Astrocyte (in vitro differentiated cells and primary cell): ENCODE measurements at regions not wholly inside any gene's neighbourhood (a gene's known extent, or its start where the extent isn't known, plus 50 kb on each side); places are given as distances from the start of the nearest gene placed in this dataset.

Experiments used
- DNase-seq: peaks from one replicate; pipeline ENCODE4 v3.0.0-alpha.2; 2010; ENCODE audit warnings: low read depth
- FAIRE-seq: peaks from 2 replicates; lab custom pipeline; 2011; peaks lifted over from hg19 to GRCh38; lab: Jason Lieb, UNC
- H2AFZ ChIP-seq: 2 replicates; pipeline ENCODE4 v1.6.0; 2012; ENCODE audit warnings: low read depth, low read length, inconsistent platforms
- H3K27ac ChIP-seq: 2 replicates; pipeline ENCODE4 v1.5.1; 2011; ENCODE audit warnings: low read depth, low read length, inconsistent platforms
- H3K27me3 ChIP-seq: 2 replicates; pipeline ENCODE4 v1.6.0; 2011; ENCODE audit warnings: low read length, inconsistent platforms; ENCODE audit not compliant: insufficient read depth
- H3K36me3 ChIP-seq: 2 replicates; pipeline ENCODE4 v1.5.1; 2011; ENCODE audit warnings: low read length, inconsistent platforms; ENCODE audit not compliant: insufficient read depth
- H3K4me1 ChIP-seq: 2 replicates; pipeline ENCODE4 v1.5.1; 2011; ENCODE audit warnings: low read length, inconsistent platforms; ENCODE audit not compliant: insufficient read depth
- H3K4me2 ChIP-seq: 2 replicates; pipeline ENCODE4 v1.6.0; 2012; ENCODE audit warnings: low read length, inconsistent platforms
- H3K4me3 ChIP-seq: 2 replicates; pipeline ENCODE4 v1.5.1; 2011; ENCODE audit warnings: low read depth, mild to moderate bottlenecking, low read length, inconsistent platforms; ENCODE audit not compliant: insufficient read depth
- H3K79me2 ChIP-seq: 2 replicates; pipeline ENCODE4 v1.6.0; 2012; ENCODE audit warnings: mild to moderate bottlenecking, low read length, inconsistent platforms; ENCODE audit not compliant: insufficient read depth
- H3K9ac ChIP-seq: 2 replicates; pipeline ENCODE4 v1.6.0; 2012; ENCODE audit warnings: mild to moderate bottlenecking, low read length, inconsistent platforms
- H3K9me3 ChIP-seq: 2 replicates; pipeline ENCODE4 v1.5.1; 2012; ENCODE audit warnings: low read depth, mild to moderate bottlenecking, low read length, inconsistent platforms; ENCODE audit not compliant: insufficient read depth
- H4K20me1 ChIP-seq: 2 replicates; pipeline ENCODE4 v1.6.0; 2012; ENCODE audit warnings: low read length, inconsistent platforms; ENCODE audit not compliant: insufficient read depth
- H3K27ac Mint-ChIP-seq: one replicate; pipeline ENCODE4 v1.8.0; 2021; ENCODE audit warnings: mild to moderate bottlenecking, mixed read lengths; ENCODE audit not compliant: unreplicated experiment
- H3K27me3 Mint-ChIP-seq: one replicate; pipeline ENCODE4 v1.8.0; 2021; ENCODE audit warnings: low read depth, mixed read lengths; ENCODE audit not compliant: unreplicated experiment
- H3K36me3 Mint-ChIP-seq: one replicate; pipeline ENCODE4 v1.8.0; 2021; ENCODE audit warnings: low read depth, mixed read lengths; ENCODE audit not compliant: unreplicated experiment
- H3K4me1 Mint-ChIP-seq: one replicate; pipeline ENCODE4 v1.8.0; 2021; ENCODE audit warnings: low read depth, mixed read lengths; ENCODE audit not compliant: unreplicated experiment
- H3K4me3 Mint-ChIP-seq: one replicate; pipeline ENCODE4 v1.8.0; 2021; ENCODE audit warnings: mild to moderate bottlenecking, moderate library complexity, mixed read lengths; ENCODE audit not compliant: unreplicated experiment
- H3K9me3 Mint-ChIP-seq: one replicate; pipeline ENCODE4 v1.8.0; 2021; ENCODE audit warnings: mild to moderate bottlenecking, mixed read lengths; ENCODE audit not compliant: unreplicated experiment
- EZH2 ChIP-seq: IDR thresholded peaks from 2 replicates; pipeline ENCODE4 v1.6.1; 2012; ENCODE audit warnings: mild to moderate bottlenecking, low read length, inconsistent platforms; ENCODE audit not compliant: insufficient read depth
- TF ChIP-seq, protein P1 (sequence below): IDR thresholded peaks from 2 replicates; pipeline ENCODE4 v1.5.1; 2011; ENCODE audit warnings: low read depth, mild to moderate bottlenecking, inconsistent platforms, low read length, moderate library complexity; ENCODE audit not compliant: insufficient read depth

DNA sequence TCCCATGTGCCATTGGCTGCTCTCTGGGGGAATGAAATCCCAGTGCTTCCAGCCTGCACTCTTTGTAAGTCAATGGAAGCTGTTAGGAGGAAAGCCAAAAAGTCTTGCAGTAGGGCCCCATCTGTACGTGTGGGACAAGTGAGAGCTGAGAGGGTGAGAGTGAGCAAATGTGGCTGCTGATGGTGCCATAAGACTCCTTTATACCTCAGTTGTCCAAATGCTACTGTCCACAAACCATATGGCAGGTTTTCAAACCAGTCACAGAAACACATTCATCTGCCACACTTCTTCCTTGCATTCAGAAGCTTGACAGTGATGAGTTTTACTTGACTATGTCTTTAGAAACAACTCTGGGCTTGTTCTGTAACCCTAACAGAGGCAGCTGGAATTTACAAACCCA is 543.8 kb downstream of the CSNK1G3 start:
- no peaks in the 10 kb centered on the region for H3K4me1 ChIP-seq
- Mint-ChIP-seq H3K27ac (no peak overlapping the region), H3K9me3 (no peaks in the 10 kb centered on the region), H3K4me3 (no peak overlapping the region), H3K27me3 (no peaks in the 10 kb centered on the region), H3K4me1 (peaks cover 2% of the 10 kb centered on the region), H3K36me3 (no peaks in the 10 kb centered on the region)
- H3K27me3 ChIP-seq, result no peaks in the 10 kb centered on the region
- DNase-seq (no peak), FAIRE-seq (no peak)
- no peak overlapping the region for H2AFZ ChIP-seq
- H3K9ac ChIP-seq, result no peak overlapping the region
- no peak overlapping the region for H3K4me2 ChIP-seq
- no peak for TF ChIP-seq EZH2
- TF ChIP-seq, protein P1, sequence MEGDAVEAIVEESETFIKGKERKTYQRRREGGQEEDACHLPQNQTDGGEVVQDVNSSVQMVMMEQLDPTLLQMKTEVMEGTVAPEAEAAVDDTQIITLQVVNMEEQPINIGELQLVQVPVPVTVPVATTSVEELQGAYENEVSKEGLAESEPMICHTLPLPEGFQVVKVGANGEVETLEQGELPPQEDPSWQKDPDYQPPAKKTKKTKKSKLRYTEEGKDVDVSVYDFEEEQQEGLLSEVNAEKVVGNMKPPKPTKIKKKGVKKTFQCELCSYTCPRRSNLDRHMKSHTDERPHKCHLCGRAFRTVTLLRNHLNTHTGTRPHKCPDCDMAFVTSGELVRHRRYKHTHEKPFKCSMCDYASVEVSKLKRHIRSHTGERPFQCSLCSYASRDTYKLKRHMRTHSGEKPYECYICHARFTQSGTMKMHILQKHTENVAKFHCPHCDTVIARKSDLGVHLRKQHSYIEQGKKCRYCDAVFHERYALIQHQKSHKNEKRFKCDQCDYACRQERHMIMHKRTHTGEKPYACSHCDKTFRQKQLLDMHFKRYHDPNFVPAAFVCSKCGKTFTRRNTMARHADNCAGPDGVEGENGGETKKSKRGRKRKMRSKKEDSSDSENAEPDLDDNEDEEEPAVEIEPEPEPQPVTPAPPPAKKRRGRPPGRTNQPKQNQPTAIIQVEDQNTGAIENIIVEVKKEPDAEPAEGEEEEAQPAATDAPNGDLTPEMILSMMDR, result no peak
- H3K4me3 ChIP-seq, result no peak overlapping the region
- H4K20me1 ChIP-seq, result no peaks in the 10 kb centered on the region
- H3K9me3 ChIP-seq, result no peaks in the 10 kb centered on the region
- no peaks in the 10 kb centered on the region for H3K36me3 ChIP-seq
- H3K27ac ChIP-seq, result no peak overlapping the region
- no peaks in the 10 kb centered on the region for H3K79me2 ChIP-seq

DNA sequence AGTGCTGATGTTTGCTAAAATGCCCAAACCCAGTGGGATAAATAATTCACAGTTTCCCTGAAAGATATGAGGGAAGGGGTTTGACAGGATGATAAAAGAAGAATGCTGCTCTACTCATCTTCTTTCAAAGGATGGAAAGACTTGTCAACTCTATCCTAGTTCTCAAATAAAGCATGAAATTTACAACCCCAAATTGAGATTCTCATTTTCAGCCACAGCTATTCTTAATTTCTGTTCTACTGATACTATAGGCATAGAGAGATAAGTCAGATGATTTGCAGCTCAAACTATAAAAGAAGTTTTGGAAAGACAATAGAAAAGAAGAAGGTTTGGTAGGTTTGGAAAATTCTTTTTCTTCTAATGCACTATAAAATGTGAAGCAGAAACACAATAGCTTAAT is 542.6 kb downstream of the CSNK1G3 start:
- no peaks in the 10 kb centered on the region for H3K9me3 ChIP-seq
- no peak overlapping the region for H3K9ac ChIP-seq
- no peak for TF ChIP-seq EZH2
- TF ChIP-seq, protein P1, result no peak
- H4K20me1 ChIP-seq, result no peaks in the 10 kb centered on the region
- Mint-ChIP-seq H3K27me3 (no peaks in the 10 kb centered on the region), H3K9me3 (no peaks in the 10 kb centered on the region), H3K36me3 (no peaks in the 10 kb centered on the region), H3K27ac (no peak overlapping the region), H3K4me1 (peaks cover 2% of the 10 kb centered on the region), H3K4me3 (no peak overlapping the region)
- no peaks in the 10 kb centered on the region for H3K79me2 ChIP-seq
- no peaks in the 10 kb centered on the region for H3K4me1 ChIP-seq
- no peaks in the 10 kb centered on the region for H3K27me3 ChIP-seq
- H2AFZ ChIP-seq, result no peak overlapping the region
- no peak overlapping the region for H3K4me3 ChIP-seq
- no peaks in the 10 kb centered on the region for H3K36me3 ChIP-seq
- no peak for FAIRE-seq
- H3K4me2 ChIP-seq, result no peak overlapping the region
- no peak for DNase-seq
- no peak overlapping the region for H3K27ac ChIP-seq

DNA sequence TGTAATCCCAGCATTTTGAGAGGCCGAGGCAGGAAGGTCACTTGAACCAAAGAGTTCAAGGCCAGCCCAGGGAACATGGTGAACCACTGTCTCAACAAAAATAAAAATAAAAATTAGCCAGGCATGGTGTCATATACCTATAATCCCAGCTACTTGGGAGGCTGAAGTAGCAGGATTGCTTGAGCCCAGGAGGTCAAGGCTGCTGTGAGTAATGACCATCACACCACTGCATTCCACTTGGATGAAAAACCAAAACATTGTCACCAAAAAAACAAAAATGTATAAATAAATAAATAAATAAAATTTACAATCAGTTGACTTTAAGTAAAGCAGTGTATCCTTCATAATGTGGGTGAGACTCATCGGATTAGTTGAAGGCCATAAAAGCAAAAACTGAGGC is 541.4 kb downstream of the CSNK1G3 start:
- no peaks in the 10 kb centered on the region for H3K4me1 Mint-ChIP-seq
- DNase-seq (no peak), FAIRE-seq (no peak)
- Histone ChIP-seq H3K79me2 (no peaks in the 10 kb centered on the region), H3K4me1 (no peaks in the 10 kb centered on the region), H3K9ac (no peak overlapping the region), H3K27ac (no peak overlapping the region), H3K36me3 (no peaks in the 10 kb centered on the region), H3K27me3 (no peaks in the 10 kb centered on the region), H2AFZ (no peak overlapping the region), H3K4me3 (no peak overlapping the region), H4K20me1 (no peaks in the 10 kb centered on the region), H3K4me2 (no peak overlapping the region), H3K9me3 (no peaks in the 10 kb centered on the region)
- no peaks in the 10 kb centered on the region for H3K36me3 Mint-ChIP-seq
- H3K9me3 Mint-ChIP-seq, result no peaks in the 10 kb centered on the region
- H3K4me3 Mint-ChIP-seq, result no peak overlapping the region
- no peak overlapping the region for H3K27ac Mint-ChIP-seq
- TF ChIP-seq, protein P1, result no peak
- TF ChIP-seq EZH2, result no peak
- no peaks in the 10 kb centered on the region for H3K27me3 Mint-ChIP-seq
